VCaP (cell line): ENCODE measurements at regions not wholly inside any gene's neighbourhood (a gene's known extent, or its start where the extent isn't known, plus 50 kb on each side); places are given as distances from the start of the nearest gene placed in this dataset.

Source experiments
- H3K27ac ChIP-seq: fragments of 450-650 bp; 2 replicates; pipeline ENCODE4 v1.5.1; 2017
- TF ChIP-seq, protein P1 (sequence below): fragments of 450-650 bp; conservative IDR thresholded peaks from 2 replicates; pipeline ENCODE4 v1.5.1; 2017; ENCODE audit warnings: mild to moderate bottlenecking, moderate library complexity

DNA sequence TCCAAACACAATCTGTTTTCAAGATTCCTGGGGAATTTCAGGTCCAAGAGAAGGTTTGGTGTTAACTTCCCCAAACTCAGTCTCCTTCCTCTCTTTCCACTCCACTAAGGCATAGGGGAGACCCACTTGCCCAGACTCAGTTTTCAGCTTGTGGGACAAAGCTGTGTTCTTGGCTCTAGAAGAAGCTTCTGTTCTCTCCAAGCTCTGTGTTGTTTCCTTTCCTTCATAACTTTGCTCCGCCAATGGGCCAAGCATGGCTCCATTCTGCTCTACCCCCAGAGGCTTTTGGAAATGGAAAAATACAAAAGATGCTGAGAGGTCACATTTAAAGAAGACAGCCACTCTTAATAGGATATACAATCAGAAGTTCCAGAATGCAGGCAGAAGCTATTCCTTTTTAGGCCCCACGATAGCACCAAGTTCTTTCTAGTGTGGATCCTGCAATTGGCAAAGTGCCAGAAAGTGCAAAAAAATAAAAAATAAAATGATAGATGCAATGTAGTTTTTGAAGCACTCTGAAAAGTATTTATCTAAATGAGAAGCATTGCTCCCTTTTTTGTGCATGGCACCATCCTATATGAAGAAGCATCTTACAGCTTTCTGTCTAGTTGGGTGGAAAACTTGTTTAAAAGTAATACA is 510.1 kb downstream of the TXNL1 start:
- TF ChIP-seq, protein P1, sequence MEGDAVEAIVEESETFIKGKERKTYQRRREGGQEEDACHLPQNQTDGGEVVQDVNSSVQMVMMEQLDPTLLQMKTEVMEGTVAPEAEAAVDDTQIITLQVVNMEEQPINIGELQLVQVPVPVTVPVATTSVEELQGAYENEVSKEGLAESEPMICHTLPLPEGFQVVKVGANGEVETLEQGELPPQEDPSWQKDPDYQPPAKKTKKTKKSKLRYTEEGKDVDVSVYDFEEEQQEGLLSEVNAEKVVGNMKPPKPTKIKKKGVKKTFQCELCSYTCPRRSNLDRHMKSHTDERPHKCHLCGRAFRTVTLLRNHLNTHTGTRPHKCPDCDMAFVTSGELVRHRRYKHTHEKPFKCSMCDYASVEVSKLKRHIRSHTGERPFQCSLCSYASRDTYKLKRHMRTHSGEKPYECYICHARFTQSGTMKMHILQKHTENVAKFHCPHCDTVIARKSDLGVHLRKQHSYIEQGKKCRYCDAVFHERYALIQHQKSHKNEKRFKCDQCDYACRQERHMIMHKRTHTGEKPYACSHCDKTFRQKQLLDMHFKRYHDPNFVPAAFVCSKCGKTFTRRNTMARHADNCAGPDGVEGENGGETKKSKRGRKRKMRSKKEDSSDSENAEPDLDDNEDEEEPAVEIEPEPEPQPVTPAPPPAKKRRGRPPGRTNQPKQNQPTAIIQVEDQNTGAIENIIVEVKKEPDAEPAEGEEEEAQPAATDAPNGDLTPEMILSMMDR, result no peak
- no peak overlapping the region for H3K27ac ChIP-seq

DNA sequence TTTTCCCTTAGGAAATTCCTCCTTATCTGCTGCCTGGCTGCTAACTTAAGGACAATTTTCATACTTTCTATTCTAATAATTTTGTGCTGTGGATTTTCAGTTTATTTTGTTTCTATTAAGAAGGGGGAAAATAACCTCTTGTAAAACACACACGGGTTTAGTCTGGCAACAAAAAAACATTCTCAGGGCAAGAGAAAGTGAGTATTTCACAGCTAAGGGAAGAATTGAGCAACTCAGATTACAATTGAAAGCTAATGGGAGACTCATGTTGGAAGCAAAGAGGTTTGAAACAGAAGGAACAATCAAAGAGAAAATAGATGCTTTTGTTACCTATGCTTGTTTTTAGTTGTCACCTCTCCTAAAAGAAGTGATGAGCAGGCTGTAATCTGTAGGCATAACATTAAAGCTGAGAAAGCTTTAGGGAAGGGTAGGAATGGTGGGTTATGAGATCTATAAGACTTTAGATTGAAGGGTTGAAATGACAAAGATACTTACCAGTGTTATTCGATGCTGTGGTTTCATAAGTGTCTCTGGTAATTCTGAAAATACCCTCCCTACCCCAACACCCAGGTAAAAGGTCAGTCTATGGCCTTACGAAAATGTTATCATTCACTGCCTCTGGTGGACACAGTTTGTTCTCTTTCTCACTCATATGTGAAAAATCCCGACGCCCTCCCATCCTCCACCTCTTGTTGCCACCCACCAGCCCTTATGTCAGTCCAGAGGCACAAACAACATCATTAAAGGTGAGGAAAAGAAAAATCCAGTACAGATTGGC is 510.9 kb downstream of the TXNL1 start:
- TF ChIP-seq, protein P1, result no peak
- no peak overlapping the region for H3K27ac ChIP-seq

DNA sequence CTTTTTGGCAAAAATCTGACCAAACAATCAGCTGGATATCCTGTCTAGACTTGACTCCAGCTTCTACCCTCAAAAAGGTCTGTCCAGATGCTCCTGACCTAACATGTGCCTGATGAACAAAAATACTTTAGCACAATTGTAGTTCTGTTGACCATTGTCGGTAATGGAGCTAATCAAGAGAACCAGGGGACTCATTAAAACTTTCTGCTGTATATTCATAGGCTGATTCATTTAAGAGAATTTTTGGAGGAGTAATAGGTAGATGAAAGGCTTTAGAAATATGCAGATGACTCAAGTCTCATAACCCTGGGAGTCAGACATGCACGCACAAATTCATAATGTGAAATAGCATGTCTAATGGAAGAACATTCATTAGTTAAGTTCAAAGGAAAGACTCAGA is 514.2 kb downstream of the TXNL1 start:
- no peak overlapping the region for H3K27ac ChIP-seq

DNA sequence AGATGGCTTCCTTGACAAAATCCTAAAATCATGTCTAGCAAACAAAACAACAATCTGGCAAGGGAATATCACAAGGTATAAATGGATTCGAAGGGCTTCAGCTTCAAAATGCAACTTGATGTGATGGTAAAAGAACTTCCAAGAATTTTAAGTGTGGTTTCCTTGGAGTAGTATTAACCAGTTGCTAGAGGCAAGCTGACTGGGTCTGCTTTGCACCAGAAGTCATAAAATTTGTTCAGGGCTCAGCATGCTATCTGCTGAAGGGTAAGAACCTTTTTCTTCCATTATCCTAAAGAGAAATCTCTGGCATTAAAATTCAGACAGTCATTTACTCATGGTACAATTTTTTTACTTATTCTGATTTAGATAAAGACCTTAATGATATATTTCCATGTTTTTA is 516.7 kb downstream of the TXNL1 start:
- TF ChIP-seq, protein P1, result no peak
- H3K27ac ChIP-seq, result no peak overlapping the region

More for the DNA sequence above, 514.2 kb downstream of the TXNL1 start:
- TF ChIP-seq, protein P1, result no peak

DNA sequence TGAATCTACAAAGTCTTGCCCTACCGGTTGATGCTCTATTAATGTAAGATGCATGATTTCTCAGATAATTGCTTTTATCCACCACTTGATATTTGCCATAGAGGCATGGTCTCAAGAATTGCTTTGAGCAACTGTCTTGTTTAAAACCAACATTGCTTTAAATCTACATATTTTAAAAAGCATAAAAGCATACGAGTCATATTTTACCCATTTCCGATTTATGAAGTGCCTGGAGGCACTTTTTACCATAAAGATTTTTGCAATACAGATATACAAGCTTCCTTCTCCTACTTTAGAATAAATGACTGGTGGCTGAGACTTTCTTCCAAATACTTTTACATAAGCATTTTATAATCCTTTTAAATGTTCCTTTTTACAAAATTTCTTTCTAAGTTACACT is 517.6 kb downstream of the TXNL1 start:
- TF ChIP-seq, protein P1, result no peak
- no peak overlapping the region for H3K27ac ChIP-seq

DNA sequence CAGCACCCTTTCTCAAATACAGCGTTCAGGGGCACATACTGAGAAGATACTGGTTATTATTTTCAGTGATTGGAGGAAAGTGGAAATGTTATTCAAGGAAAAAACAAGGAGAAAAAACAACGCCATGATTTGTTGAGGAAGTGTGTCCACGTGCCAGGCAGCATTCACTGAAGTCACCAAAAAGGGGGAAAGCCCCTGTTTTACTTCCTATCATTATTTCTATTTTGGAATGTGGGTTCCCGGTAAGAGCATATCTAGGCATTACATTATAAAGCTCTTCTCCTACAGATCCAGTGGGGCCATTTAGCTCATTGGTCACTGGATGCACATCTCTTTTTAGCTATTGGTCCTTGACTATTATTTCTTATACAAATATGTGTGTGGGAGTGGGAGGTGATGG is 518.7 kb downstream of the TXNL1 start:
- H3K27ac ChIP-seq, result no peak overlapping the region
- TF ChIP-seq, protein P1, result no peak

DNA sequence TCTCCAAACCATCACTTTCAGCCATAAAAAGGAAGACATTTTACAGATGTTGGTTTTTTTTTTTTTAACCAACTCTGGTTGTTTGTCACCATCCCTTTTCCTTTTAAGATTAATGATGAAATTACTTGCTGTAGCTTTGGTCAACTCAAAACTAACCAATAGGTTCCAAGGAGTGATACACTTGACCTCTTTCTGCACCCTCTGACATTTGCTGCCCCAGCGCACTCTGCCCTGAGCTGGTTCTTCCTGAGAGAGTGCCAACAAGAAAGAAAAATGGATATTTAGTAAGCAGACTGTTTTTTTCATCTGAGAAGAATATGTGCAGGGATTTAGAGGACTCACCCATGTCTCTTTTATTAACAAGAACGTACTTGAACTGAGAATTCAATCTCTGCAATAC is 520.0 kb downstream of the TXNL1 start:
- no peak overlapping the region for H3K27ac ChIP-seq
- TF ChIP-seq, protein P1, result no peak
